Natural killer cell (primary cell): ENCODE measurements at regions not wholly inside any gene's neighbourhood (a gene's known extent, or its start where the extent isn't known, plus 50 kb on each side); places are given as distances from the start of the nearest gene placed in this dataset.

Experiments used
- ATAC-seq, 3 donors: fragments of 150-1000 bp in 2 of 3; fragments of 200-7000 bp in 1 of 3; cut with Tn5 transposase; 1 replicate in 1 of 3; 2 replicates in 2 of 3; pipeline ENCODE4 v1.10.0; 2021; ENCODE audit warnings: mild to moderate bottlenecking in 2 of 3, moderate library complexity in 2 of 3
- DNase-seq, 2 donors: peaks; one replicate each; pipeline versions ENCODE4 v3.0.0 to v3.0.0-alpha.2; 2013 to 2021; ENCODE audit warnings: mixed read lengths in 1 of 2
- H3K27ac ChIP-seq: one replicate; pipeline ENCODE4 v1.5.1; 2013; ENCODE audit warnings: mild to moderate bottlenecking, low read length
- H3K27me3 ChIP-seq: one replicate; pipeline ENCODE4 v1.6.1; 2013; ENCODE audit warnings: low read length; ENCODE audit not compliant: control insufficient read depth, insufficient read depth
- H3K36me3 ChIP-seq: one replicate; pipeline ENCODE4 v1.6.1; 2013; ENCODE audit warnings: low read length; ENCODE audit not compliant: control insufficient read depth, insufficient read depth
- H3K4me1 ChIP-seq: one replicate; pipeline ENCODE4 v1.6.1; 2013; ENCODE audit warnings: low read length; ENCODE audit not compliant: control insufficient read depth, insufficient read depth
- H3K4me3 ChIP-seq: one replicate; pipeline ENCODE4 v1.5.1; 2013; ENCODE audit warnings: low read length
- H3K9me3 ChIP-seq: one replicate; pipeline ENCODE4 v1.6.1; 2013; ENCODE audit warnings: low read length; ENCODE audit not compliant: control insufficient read depth, insufficient read depth
- H3K27ac Mint-ChIP-seq, 2 donors: one replicate each; pipeline ENCODE4 v1.8.0; 2022; ENCODE audit warnings: mild to moderate bottlenecking in 2 of 2, mixed read lengths in 2 of 2, moderate library complexity in 1 of 2
- H3K27me3 Mint-ChIP-seq, 2 donors: one replicate each; pipeline ENCODE4 v1.8.0; 2022; ENCODE audit warnings: low read depth in 2 of 2, mixed read lengths in 2 of 2
- H3K36me3 Mint-ChIP-seq: one replicate; pipeline ENCODE4 v1.8.0; 2022; ENCODE audit warnings: mixed read lengths
- H3K4me1 Mint-ChIP-seq, 2 donors: one replicate each; pipeline ENCODE4 v1.8.0; 2022; ENCODE audit warnings: mixed read lengths in 2 of 2
- H3K4me3 Mint-ChIP-seq: one replicate; pipeline ENCODE4 v1.8.0; 2022; ENCODE audit warnings: mild to moderate bottlenecking, moderate library complexity, mixed read lengths
- H3K9me3 Mint-ChIP-seq, 2 donors: one replicate each; pipeline ENCODE4 v1.8.0; 2022; ENCODE audit warnings: mixed read lengths in 2 of 2
- CTCF ChIP-seq: fragments of 200-600 bp; IDR thresholded peaks from one replicate; pipeline ENCODE4 v1.8.0; 2022; ENCODE audit warnings: antibody characterized with exemption
- WGBS: methylation state at CpG from one replicate; pipeline ENCODE4 v1.1.7; 2013; ENCODE audit warnings: missing lambda C conversion rate; ENCODE audit not compliant: insufficient coverage; 5-methylcytosine and 5-hydroxymethylcytosine counted together
- intact Hi-C: fragments of 100-400 bp; cut with micrococcal nuclease; formaldehyde crosslinking; loops from one replicate; pipeline ENCODE4 v1.14.2; 2022

GRCh38 chr1:91160363-91161075 is 138.7 kb upstream of the ZNF644 start:
- no peaks in the 10 kb centered on the region for H3K27me3 ChIP-seq
- no peak for ATAC-seq
- Mint-ChIP-seq H3K36me3 (no peaks in the 10 kb centered on the region), H3K27ac (no peak overlapping the region), H3K4me1 (peaks cover 0 to 14% of the 10 kb centered on the region in 2 donors), H3K4me3 (no peak overlapping the region), H3K27me3 (peaks cover 8 to 17% of the 10 kb centered on the region in 2 donors), H3K9me3 (no peaks in the 10 kb centered on the region)
- H3K36me3 ChIP-seq = no peaks in the 10 kb centered on the region
- WGBS = 93% methylated on average over 10 of the region's 14 CpGs
- TF ChIP-seq CTCF = no peak
- no peak for DNase-seq
- H3K27ac ChIP-seq = no peak overlapping the region
- H3K9me3 ChIP-seq = no peaks in the 10 kb centered on the region
- no peaks in the 10 kb centered on the region for H3K4me1 ChIP-seq
- intact Hi-C loops = no loop called here
- H3K4me3 ChIP-seq = no peak overlapping the region

GRCh38 chr1:91153341-91153740 is 131.5 kb upstream of the ZNF644 start:
- no peak overlapping the region for H3K27ac Mint-ChIP-seq
- H3K4me1 Mint-ChIP-seq = peaks cover 0 to 4% of the 10 kb centered on the region in 2 donors
- Histone ChIP-seq H3K27ac (no peak overlapping the region), H3K27me3 (peaks cover 2% of the 10 kb centered on the region), H3K36me3 (no peaks in the 10 kb centered on the region), H3K4me3 (no peak overlapping the region), H3K4me1 (no peaks in the 10 kb centered on the region), H3K9me3 (no peaks in the 10 kb centered on the region)
- no peaks in the 10 kb centered on the region for H3K9me3 Mint-ChIP-seq
- peaks cover 11 to 33% of the 10 kb centered on the region in 2 donors for H3K27me3 Mint-ChIP-seq
- no CpG with 5 or more reads among the region's 1 CpG for WGBS
- DNase-seq (no peak), ATAC-seq (no peak)
- H3K36me3 Mint-ChIP-seq = no peaks in the 10 kb centered on the region
- no peak for TF ChIP-seq CTCF
- H3K4me3 Mint-ChIP-seq = no peak overlapping the region
- intact Hi-C loops = no loop called here

GRCh38 chr1:91152331-91152730 is 130.5 kb upstream of the ZNF644 start:
- H3K9me3 Mint-ChIP-seq = no peaks in the 10 kb centered on the region
- H3K4me1 Mint-ChIP-seq = peaks cover 0 to 5% of the 10 kb centered on the region in 2 donors
- no peak for TF ChIP-seq CTCF
- WGBS = 86% methylated on average over 5 of the region's 5 CpGs
- ATAC-seq (no peak), DNase-seq (no peak)
- H3K27me3 ChIP-seq = peaks cover 2% of the 10 kb centered on the region
- H3K36me3 Mint-ChIP-seq = no peaks in the 10 kb centered on the region
- H3K9me3 ChIP-seq = no peaks in the 10 kb centered on the region
- H3K4me3 Mint-ChIP-seq = no peak overlapping the region
- no peak overlapping the region for H3K27ac ChIP-seq
- peaks cover 15 to 43% of the 10 kb centered on the region in 2 donors for H3K27me3 Mint-ChIP-seq
- intact Hi-C loops = no loop called here
- no peaks in the 10 kb centered on the region for H3K36me3 ChIP-seq
- H3K27ac Mint-ChIP-seq = no peak overlapping the region
- H3K4me3 ChIP-seq = no peak overlapping the region
- no peaks in the 10 kb centered on the region for H3K4me1 ChIP-seq

- Mint-ChIP-seq H3K27ac (no peak overlapping the region), H3K36me3 (no peaks in the 10 kb centered on the region), H3K4me1 (peaks cover 0 to 5% of the 10 kb centered on the region in 2 donors), H3K4me3 (no peak overlapping the region), H3K9me3 (no peaks in the 10 kb centered on the region), H3K27me3 (peaks cover 18 to 48% of the 10 kb centered on the region in 2 donors)
- whole genome bisulfite sequencing = 69% methylated on average over 1 of the region's 1 CpG
- Histone ChIP-seq H3K36me3 (no peaks in the 10 kb centered on the region), H3K4me3 (no peak overlapping the region), H3K4me1 (no peaks in the 10 kb centered on the region), H3K27ac (no peak overlapping the region), H3K27me3 (peaks cover 2% of the 10 kb centered on the region), H3K9me3 (no peaks in the 10 kb centered on the region)
- ATAC-seq (no peak), DNase-seq (no peak)
- TF ChIP-seq CTCF = no peak
- intact Hi-C loops = no loop called here
These were observed 129.9 kb upstream of the ZNF644 start for GRCh38 chr1:91151702-91152101.
